Prostate gland (tissue), 2 donors: ENCODE measurements at regions not wholly inside any gene's neighbourhood (a gene's known extent, or its start where the extent isn't known, plus 50 kb on each side); places are given as distances from the start of the nearest gene placed in this dataset.

Experiments
- DNase-seq: peaks from one replicate; pipeline ENCODE4 v3.0.0-alpha.2; 2019; ENCODE audit warnings: low spot score
- H3K27ac ChIP-seq, 2 donors: fragments of 200-600 bp; sonication (generic); 2 replicates each; pipeline ENCODE4 v1.5.1; 2017 to 2019
- H3K27me3 ChIP-seq: fragments of 200-600 bp; sonication (generic); replicated peaks from 2 replicates; pipeline ENCODE4 v1.5.1; 2019; ENCODE audit not compliant: insufficient read depth
- H3K36me3 ChIP-seq, 2 donors: fragments of 200-600 bp; sonication (generic); 1 replicate in 1 of 2; 2 replicates in 1 of 2; pipeline versions ENCODE4 v1.5.1 to v1.8.1; 2017 to 2019
- H3K4me1 ChIP-seq: fragments of 200-600 bp; sonication (generic); replicated peaks from 2 replicates; pipeline ENCODE4 v1.5.1; 2019
- H3K4me3 ChIP-seq, 2 donors: fragments of 200-600 bp; sonication (generic); 2 replicates each; pipeline ENCODE4 v1.5.1; 2017 to 2019
- H3K9me3 ChIP-seq: fragments of 200-600 bp; sonication (generic); 2 replicates; pipeline ENCODE4 v1.5.1; 2017
- POLR2A ChIP-seq: fragments of 450-650 bp; IDR thresholded peaks from one replicate; pipeline ENCODE4 v1.6.1; 2016; ENCODE audit warnings: antibody characterized with exemption, mild to moderate bottlenecking
- POLR2AphosphoS5 ChIP-seq: sonication (generic); formaldehyde crosslinking; IDR thresholded peaks from one replicate; pipeline ENCODE4 v1.6.1; 2017; ENCODE audit warnings: antibody characterized with exemption
- WGBS: methylation state at CpG from one replicate; pipeline ENCODE4 v1.1.5; 2018; 5-methylcytosine and 5-hydroxymethylcytosine counted together
- intact Hi-C: fragments of 100-400 bp; cut with DNase I; formaldehyde crosslinking; loops from one replicate; pipeline ENCODE4 v1.14.2; 2022
- TF ChIP-seq, protein P1 (sequence below), 4 experiments: fragments of 200-600 bp in 2 of 4; fragments of 450-650 bp in 2 of 4; sonication (generic) in 2 of 4; IDR thresholded peaks; 1 replicate in 3 of 4; 2 replicates in 1 of 4; pipeline ENCODE4 v1.5.1; 2016 to 2019; ENCODE audit warnings: antibody characterized with exemption in 4 of 4, mild to moderate bottlenecking in 2 of 4, moderate library complexity in 2 of 4

DNA sequence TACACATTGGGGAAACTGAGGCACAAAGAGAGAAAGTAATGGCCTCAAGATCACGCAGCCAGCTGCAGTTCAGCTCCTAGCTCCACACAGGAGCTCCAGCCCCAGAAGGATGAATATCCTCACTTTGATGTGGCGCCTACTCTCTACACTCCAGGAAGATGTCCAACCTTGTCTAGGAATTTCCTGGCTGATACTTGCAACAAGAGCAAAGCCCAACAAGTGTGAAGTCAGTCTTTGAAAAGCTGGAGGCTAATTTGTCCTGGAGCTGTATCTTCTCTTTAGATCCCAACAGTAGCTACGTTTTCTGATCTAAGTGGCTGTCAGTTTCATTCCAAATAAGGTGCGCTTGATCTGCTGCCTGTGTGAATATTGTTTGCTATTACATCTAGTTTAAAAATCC lies 344.9 kb downstream of the PTPRU start:
- WGBS: 59% methylated on average over 4 of the region's 4 CpGs
- Histone ChIP-seq H3K9me3 (no peaks in the 10 kb centered on the region), H3K36me3 (no peaks in the 10 kb centered on the region), H3K4me1 (no peaks in the 10 kb centered on the region), H3K27ac (no peak overlapping the region), H3K27me3 (no peaks in the 10 kb centered on the region), H3K4me3 (no peak overlapping the region)
- TF ChIP-seq POLR2AphosphoS5 (no peak), POLR2A (no peak)
- TF ChIP-seq, protein P1, sequence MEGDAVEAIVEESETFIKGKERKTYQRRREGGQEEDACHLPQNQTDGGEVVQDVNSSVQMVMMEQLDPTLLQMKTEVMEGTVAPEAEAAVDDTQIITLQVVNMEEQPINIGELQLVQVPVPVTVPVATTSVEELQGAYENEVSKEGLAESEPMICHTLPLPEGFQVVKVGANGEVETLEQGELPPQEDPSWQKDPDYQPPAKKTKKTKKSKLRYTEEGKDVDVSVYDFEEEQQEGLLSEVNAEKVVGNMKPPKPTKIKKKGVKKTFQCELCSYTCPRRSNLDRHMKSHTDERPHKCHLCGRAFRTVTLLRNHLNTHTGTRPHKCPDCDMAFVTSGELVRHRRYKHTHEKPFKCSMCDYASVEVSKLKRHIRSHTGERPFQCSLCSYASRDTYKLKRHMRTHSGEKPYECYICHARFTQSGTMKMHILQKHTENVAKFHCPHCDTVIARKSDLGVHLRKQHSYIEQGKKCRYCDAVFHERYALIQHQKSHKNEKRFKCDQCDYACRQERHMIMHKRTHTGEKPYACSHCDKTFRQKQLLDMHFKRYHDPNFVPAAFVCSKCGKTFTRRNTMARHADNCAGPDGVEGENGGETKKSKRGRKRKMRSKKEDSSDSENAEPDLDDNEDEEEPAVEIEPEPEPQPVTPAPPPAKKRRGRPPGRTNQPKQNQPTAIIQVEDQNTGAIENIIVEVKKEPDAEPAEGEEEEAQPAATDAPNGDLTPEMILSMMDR (IDR thresholded peaks at IDR 0.05): no peak
- DNase-seq: no peak
- intact Hi-C loops: no loop called here

DNA sequence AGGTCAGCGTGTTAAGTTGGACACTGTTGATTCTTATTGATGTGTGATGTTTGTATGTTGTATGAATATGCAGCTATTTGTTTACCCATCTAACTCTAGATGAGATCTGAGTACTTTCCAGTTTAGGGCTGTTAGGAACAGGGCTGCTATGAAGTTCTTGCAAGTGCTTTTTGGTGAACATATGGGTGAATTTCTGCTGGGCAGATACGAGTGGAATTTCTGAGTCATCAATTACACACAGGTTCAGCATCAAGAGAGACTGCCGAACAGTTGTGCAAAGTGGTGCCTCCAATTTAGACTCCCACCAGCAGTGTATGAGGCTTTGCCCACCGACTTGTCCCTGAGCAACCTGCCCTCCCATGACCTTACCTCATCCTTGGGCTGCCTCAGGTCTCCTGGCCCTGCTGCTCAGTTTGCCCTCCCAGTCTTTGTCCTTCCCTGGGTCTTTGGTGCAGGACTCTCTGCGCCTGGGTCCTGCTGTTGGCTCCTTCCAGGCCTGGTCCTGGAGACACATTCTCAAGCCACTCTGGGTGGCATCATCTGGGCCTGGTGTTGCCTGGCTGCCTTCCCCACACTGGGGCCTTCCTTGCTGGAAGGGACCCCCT lies 343.6 kb downstream of the PTPRU start:
- no peaks in the 10 kb centered on the region for H3K4me1 ChIP-seq
- no peaks in the 10 kb centered on the region for H3K27me3 ChIP-seq
- H3K27ac ChIP-seq: no peak overlapping the region
- no peaks in the 10 kb centered on the region for H3K36me3 ChIP-seq
- DNase-seq: no peak
- 81% methylated on average over 5 of the region's 5 CpGs for WGBS
- TF ChIP-seq POLR2A (no peak), POLR2AphosphoS5 (no peak)
- TF ChIP-seq, protein P1 (IDR thresholded peaks at IDR 0.05): no peak
- no peaks in the 10 kb centered on the region for H3K9me3 ChIP-seq
- intact Hi-C loops: no loop called here
- H3K4me3 ChIP-seq: no peak overlapping the region

DNA sequence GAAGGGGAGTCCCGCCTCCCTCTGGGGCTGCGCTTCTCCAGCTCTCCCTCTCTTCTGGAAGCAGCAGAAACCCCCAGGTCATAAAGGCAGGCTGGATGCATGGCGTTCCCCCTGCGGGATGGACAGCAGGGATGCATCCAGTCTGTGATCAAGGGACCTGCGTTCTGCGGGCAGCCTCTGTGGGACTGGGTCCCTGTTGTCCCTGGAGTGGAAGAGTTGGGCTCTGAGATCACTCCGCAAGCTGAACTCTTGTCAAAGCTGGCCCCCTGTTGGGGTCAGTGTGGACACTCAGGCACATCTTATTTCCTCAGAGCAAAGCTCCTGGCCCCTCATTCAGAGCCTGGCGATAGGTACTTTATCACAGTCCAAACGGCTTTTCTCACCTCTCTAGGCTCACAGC lies 341.2 kb downstream of the PTPRU start:
- H3K36me3 ChIP-seq: no peaks in the 10 kb centered on the region
- WGBS: 52% methylated on average over 9 of the region's 9 CpGs
- intact Hi-C loops: no loop called here

DNA sequence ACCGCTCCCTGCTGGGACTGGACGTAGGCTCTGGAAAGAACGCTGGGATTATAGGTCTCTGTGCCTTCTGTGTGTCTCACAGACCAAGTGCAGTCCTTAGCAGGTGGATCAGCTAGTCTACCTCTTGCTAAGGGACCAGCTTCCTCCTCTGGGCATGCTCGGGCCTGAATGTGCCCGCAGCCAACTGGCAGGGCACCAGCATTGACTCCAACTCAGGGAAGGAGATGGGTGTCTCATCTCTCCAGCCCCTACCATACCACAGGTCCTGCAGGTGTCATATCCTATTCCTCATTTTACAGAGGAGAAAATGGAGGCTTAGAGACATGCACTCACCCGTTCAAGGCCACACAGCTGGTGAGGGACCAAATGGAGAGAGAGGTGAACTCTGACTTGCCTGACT lies 340.2 kb downstream of the PTPRU start:
- no peaks in the 10 kb centered on the region for H3K27me3 ChIP-seq
- no peak overlapping the region for H3K4me3 ChIP-seq
- no peak for TF ChIP-seq POLR2AphosphoS5
- H3K4me1 ChIP-seq: no peaks in the 10 kb centered on the region
- no peaks in the 10 kb centered on the region for H3K9me3 ChIP-seq
- WGBS: 58% methylated on average over 6 of the region's 6 CpGs
- H3K27ac ChIP-seq: no peak overlapping the region
- no peak for DNase-seq
- H3K36me3 ChIP-seq: no peaks in the 10 kb centered on the region
- intact Hi-C loops: no loop called here

More for the DNA sequence above, 341.2 kb downstream of the PTPRU start:
- TF ChIP-seq POLR2AphosphoS5: no peak
- TF ChIP-seq POLR2A: no peak
- Histone ChIP-seq H3K27me3 (no peaks in the 10 kb centered on the region), H3K27ac (no peak overlapping the region), H3K4me1 (no peaks in the 10 kb centered on the region), H3K4me3 (no peak overlapping the region), H3K9me3 (no peaks in the 10 kb centered on the region)
- no peak for DNase-seq

DNA sequence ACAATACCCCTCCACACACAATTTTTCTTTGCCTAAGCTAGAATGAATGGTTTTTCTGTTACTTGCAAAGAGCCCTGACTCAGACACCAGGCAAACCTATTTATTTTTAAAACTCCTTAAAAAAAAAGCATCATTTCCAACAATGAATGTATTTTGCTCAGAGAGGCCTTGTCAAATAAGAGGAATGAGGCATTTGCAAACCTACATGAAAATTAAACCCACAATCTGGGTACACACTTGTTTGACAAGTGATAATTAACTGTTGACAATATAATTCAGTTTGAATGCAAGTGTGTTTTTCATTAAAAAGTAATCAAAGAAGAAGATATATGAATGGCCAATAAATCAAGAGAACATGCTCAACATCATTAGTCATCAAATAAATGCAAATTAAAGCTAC lies 339.5 kb downstream of the PTPRU start:
- H3K36me3 ChIP-seq: no peaks in the 10 kb centered on the region
- no peak overlapping the region for H3K4me3 ChIP-seq
- no peaks in the 10 kb centered on the region for H3K9me3 ChIP-seq
- H3K4me1 ChIP-seq: no peaks in the 10 kb centered on the region
- intact Hi-C loops: no loop called here
- no peak for DNase-seq
- H3K27me3 ChIP-seq: no peaks in the 10 kb centered on the region
- no peak overlapping the region for H3K27ac ChIP-seq
- TF ChIP-seq, protein P1 (IDR thresholded peaks at IDR 0.05): no peak
- TF ChIP-seq POLR2AphosphoS5: no peak
- no peak for TF ChIP-seq POLR2A

DNA sequence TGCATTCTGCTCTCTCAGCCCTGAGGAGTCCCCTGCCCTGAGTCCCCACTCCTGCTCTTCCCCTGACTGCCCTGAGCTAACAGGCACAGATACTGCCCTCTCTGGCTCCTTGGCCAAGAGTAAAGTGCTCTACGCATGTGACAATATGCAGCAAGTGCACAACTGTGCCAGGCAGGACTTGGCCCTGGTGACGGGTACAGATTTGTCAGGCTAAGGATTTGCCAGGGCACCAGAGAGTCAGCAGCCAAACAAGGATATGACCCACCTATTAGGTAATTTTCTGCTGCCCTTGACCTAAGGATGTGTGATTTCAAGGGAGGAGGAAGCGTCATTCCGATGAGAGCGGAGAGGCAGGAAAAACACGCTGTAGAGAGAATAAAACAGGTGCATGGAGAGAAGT lies 339.0 kb downstream of the PTPRU start:
- intact Hi-C loops: no loop called here
- H3K9me3 ChIP-seq: no peaks in the 10 kb centered on the region
- no peaks in the 10 kb centered on the region for H3K4me1 ChIP-seq
- H3K27ac ChIP-seq: no peak overlapping the region
- H3K4me3 ChIP-seq: no peak overlapping the region
- TF ChIP-seq POLR2A: no peak
- no peak for TF ChIP-seq POLR2AphosphoS5
- TF ChIP-seq, protein P1 (IDR thresholded peaks at IDR 0.05): no peak
- DNase-seq: no peak
- 67% methylated on average over 6 of the region's 6 CpGs for WGBS
- no peaks in the 10 kb centered on the region for H3K27me3 ChIP-seq
- H3K36me3 ChIP-seq: no peaks in the 10 kb centered on the region
